GM19452 (cell line): ENCODE measurements at regions not wholly inside any gene's neighbourhood (a gene's known extent, or its start where the extent isn't known, plus 50 kb on each side); places are given as distances from the start of the nearest gene placed in this dataset.
"Not testable (repeated sequence)": the region's sequence is repeated elsewhere in the genome, so short reads cannot be mapped to it uniquely, and the experiment has no call there.

Experiments
- ATAC-seq: cut with Tn5 transposase; IDR thresholded peaks from one replicate; pipeline ENCODE4 v1.9.1; 2021; ENCODE audit not compliant: unreplicated experiment

GRCh38 chr10:57962839-57963238, 304.9 kb downstream of the IPMK start:
- no peak for ATAC-seq

- no peak for ATAC-seq
Measured at GRCh38 chr10:57961487-57961886, 306.2 kb downstream of the IPMK start.

GRCh38 chr10:57960406-57960805, 307.3 kb downstream of the IPMK start:
- no peak for ATAC-seq

- no peak for ATAC-seq
Measured at GRCh38 chr10:57959318-57960006, 308.2 kb downstream of the IPMK start.

- no peak for ATAC-seq
Measured at GRCh38 chr10:57955076-57955475, 312.6 kb downstream of the IPMK start.

GRCh38 chr10:57952741-57953140, 315.0 kb downstream of the IPMK start:
- ATAC-seq = no peak

GRCh38 chr10:57950442-57950974, 317.2 kb downstream of the IPMK start:
- no peak for ATAC-seq

GRCh38 chr10:57948796-57949195, 318.9 kb downstream of the IPMK start:
- ATAC-seq = no peak

GRCh38 chr10:57946833-57947232, 320.9 kb downstream of the IPMK start:
- ATAC-seq = no peak

GRCh38 chr10:57943701-57944100, 324.0 kb downstream of the IPMK start:
- no peak for ATAC-seq

- no peak for ATAC-seq
Measured at GRCh38 chr10:57925045-57925444, 342.6 kb downstream of the IPMK start.

GRCh38 chr10:57921140-57921539, 346.6 kb downstream of the IPMK start:
- no peak for ATAC-seq

- no peak for ATAC-seq
Measured at GRCh38 chr10:57919864-57920263, 347.8 kb downstream of the IPMK start.

GRCh38 chr10:57917019-57917418, 350.7 kb downstream of the IPMK start:
- no peak for ATAC-seq

- ATAC-seq = no peak
Measured at GRCh38 chr10:57905861-57906260, 361.8 kb downstream of the IPMK start.

- no peak for ATAC-seq
Measured at GRCh38 chr10:57905010-57905409, 362.7 kb downstream of the IPMK start.

GRCh38 chr10:57898231-57898630, 369.5 kb downstream of the IPMK start:
- ATAC-seq = no peak

- no peak for ATAC-seq
Measured at GRCh38 chr10:57897611-57898010, 370.1 kb downstream of the IPMK start.

GRCh38 chr10:57894361-57894760, 373.3 kb downstream of the IPMK start:
- ATAC-seq = no peak

GRCh38 chr10:57891201-57892006, 376.3 kb downstream of the IPMK start:
- no peak for ATAC-seq

- ATAC-seq = no peak
Measured at GRCh38 chr10:57890691-57891090, 377.0 kb downstream of the IPMK start.

- ATAC-seq = not testable (repeated sequence)
Measured at GRCh38 chr10:57885618-57885968, 382.1 kb downstream of the IPMK start.
